HEK293 (cell line): ENCODE measurements at regions not wholly inside any gene's neighbourhood (a gene's known extent, or its start where the extent isn't known, plus 50 kb on each side); places are given as distances from the start of the nearest gene placed in this dataset.

Experiments used
- CTCF ChIA-PET: fragments of 350-600 bp; formaldehyde crosslinking; extraction: SDS; loops from one replicate; lab custom pipeline; 2021; ENCODE audit warnings: antibody characterized with exemption; lab: Yijun Ruan, JAX
- POLR2A ChIA-PET: fragments of 300-600 bp; formaldehyde crosslinking; extraction: SDS; loops from one replicate; lab custom pipeline; 2020; ENCODE audit warnings: antibody characterized with exemption, inconsistent platforms; lab: Yijun Ruan, JAX
- H3K27ac ChIP-seq: fragments of 200-500 bp; sonication (Bioruptor generic); 2 replicates; pipeline ENCODE4 v1.5.1; 2014; ENCODE audit warnings: low read depth, low read length, control low read depth, inconsistent platforms; ENCODE audit errors: extremely low read depth
- H3K36me3 ChIP-seq, 2 experiments: fragments of 200-500 bp in 1 of 2; sonication (Bioruptor generic) in 1 of 2; 1 replicate in 1 of 2; 2 replicates in 1 of 2; pipeline ENCODE4 v1.5.1; 2014 to 2017; ENCODE audit warnings: inconsistent platforms in 2 of 2, low read length in 2 of 2; ENCODE audit not compliant: control insufficient read depth in 2 of 2, insufficient read depth in 1 of 2
- H3K4me1 ChIP-seq: fragments of 200-500 bp; sonication (Bioruptor generic); 2 replicates; pipeline ENCODE4 v1.5.1; 2014; ENCODE audit warnings: mild to moderate bottlenecking, low read length, inconsistent platforms; ENCODE audit not compliant: control insufficient read depth, insufficient read depth
- H3K4me3 ChIP-seq: 2 replicates; pipeline ENCODE4 v1.5.1; 2011; ENCODE audit warnings: low read depth, mild to moderate bottlenecking, control low read depth, low read length, moderate library complexity
- H3K9me3 ChIP-seq: fragments of 200-500 bp; sonication (Bioruptor generic); 2 replicates; pipeline ENCODE4 v1.5.1; 2014; ENCODE audit warnings: low read depth, low read length, inconsistent platforms; ENCODE audit not compliant: control insufficient read depth, insufficient read depth
- FEZF1 ChIP-seq: fragments of 450-650 bp; formaldehyde crosslinking; IDR thresholded peaks from 2 replicates; pipeline ENCODE4 v1.5.1; 2016; ENCODE audit warnings: missing biosample characterization, missing genetic modification characterization
- GLI2 ChIP-seq: fragments of 450-650 bp; formaldehyde crosslinking; IDR thresholded peaks from 2 replicates; pipeline ENCODE4; 2017; ENCODE audit warnings: missing biosample characterization, missing genetic modification characterization, low read depth, borderline replicate concordance
- KLF16 ChIP-seq: fragments of 450-650 bp; formaldehyde crosslinking; IDR thresholded peaks from 2 replicates; pipeline ENCODE4 v1.5.1; 2017; ENCODE audit warnings: missing biosample characterization, missing genetic modification characterization
- KLF8 ChIP-seq: fragments of 450-650 bp; formaldehyde crosslinking; IDR thresholded peaks from 2 replicates; pipeline ENCODE4 v1.5.1; 2016; ENCODE audit warnings: missing biosample characterization, missing genetic modification characterization
- SP2 ChIP-seq: fragments of 450-650 bp; formaldehyde crosslinking; IDR thresholded peaks from 2 replicates; pipeline ENCODE4 v1.5.1; 2016; ENCODE audit warnings: missing biosample characterization, missing genetic modification characterization
- ZBTB7A ChIP-seq: fragments of 450-650 bp; formaldehyde crosslinking; IDR thresholded peaks from 2 replicates; pipeline ENCODE4 v1.5.1; 2016; ENCODE audit warnings: low read depth, missing biosample characterization, missing genetic modification characterization
- ZNF138 ChIP-seq: fragments of 450-650 bp; formaldehyde crosslinking; IDR thresholded peaks from 2 replicates; pipeline ENCODE4 v1.5.1; 2016; ENCODE audit warnings: missing biosample characterization, missing genetic modification characterization, borderline replicate concordance
- ZNF157 ChIP-seq: fragments of 450-650 bp; formaldehyde crosslinking; IDR thresholded peaks from 2 replicates; pipeline ENCODE4 v1.5.1; 2016; ENCODE audit warnings: missing biosample characterization, missing genetic modification characterization
- ZNF2 ChIP-seq: fragments of 450-650 bp; formaldehyde crosslinking; IDR thresholded peaks from 2 replicates; pipeline ENCODE4 v1.5.1; 2016; ENCODE audit warnings: missing biosample characterization, missing genetic modification characterization
- ZNF341 ChIP-seq: fragments of 450-650 bp; formaldehyde crosslinking; IDR thresholded peaks from 2 replicates; pipeline ENCODE4; 2016; ENCODE audit warnings: low read depth, missing biosample characterization, missing genetic modification characterization
- ZNF350 ChIP-seq: fragments of 450-650 bp; formaldehyde crosslinking; IDR thresholded peaks from 2 replicates; pipeline ENCODE4 v1.5.0; 2017; ENCODE audit warnings: missing biosample characterization, mild to moderate bottlenecking, missing genetic modification characterization
- ZNF37A ChIP-seq: fragments of 450-650 bp; IDR thresholded peaks from 2 replicates; pipeline ENCODE4 v1.5.1; 2018; ENCODE audit warnings: missing biosample characterization, missing genetic modification characterization
- ZNF394 ChIP-seq: fragments of 450-650 bp; formaldehyde crosslinking; IDR thresholded peaks from 2 replicates; pipeline ENCODE4 v1.5.1; 2016; ENCODE audit warnings: missing biosample characterization, missing genetic modification characterization, mild to moderate bottlenecking, moderate library complexity, borderline replicate concordance
- ZNF426 ChIP-seq: fragments of 450-650 bp; formaldehyde crosslinking; IDR thresholded peaks from 2 replicates; pipeline ENCODE4 v1.5.1; 2017; ENCODE audit warnings: missing biosample characterization, missing genetic modification characterization, mild to moderate bottlenecking, inconsistent platforms, moderate library complexity
- ZNF48 ChIP-seq: fragments of 450-650 bp; formaldehyde crosslinking; IDR thresholded peaks from 2 replicates; pipeline ENCODE4 v1.5.1; 2016; ENCODE audit warnings: missing biosample characterization, missing genetic modification characterization
- ZNF510 ChIP-seq: fragments of 450-650 bp; formaldehyde crosslinking; IDR thresholded peaks from 2 replicates; pipeline ENCODE4 v1.5.1; 2018; ENCODE audit warnings: mild to moderate bottlenecking, missing genetic modification characterization, missing biosample characterization; ENCODE audit not compliant: insufficient replicate concordance
- ZNF529 ChIP-seq: fragments of 450-650 bp; formaldehyde crosslinking; IDR thresholded peaks from 2 replicates; pipeline ENCODE4 v1.5.1; 2017; ENCODE audit warnings: missing genetic modification characterization, missing biosample characterization; ENCODE audit not compliant: insufficient replicate concordance
- ZNF544 ChIP-seq: fragments of 450-650 bp; formaldehyde crosslinking; IDR thresholded peaks from 2 replicates; pipeline ENCODE4 v1.5.0; 2017; ENCODE audit warnings: missing biosample characterization, missing genetic modification characterization
- ZNF654 ChIP-seq: fragments of 450-650 bp; formaldehyde crosslinking; IDR thresholded peaks from 2 replicates; pipeline ENCODE4 v1.5.1; 2016; ENCODE audit warnings: low read depth, missing biosample characterization, missing genetic modification characterization
- ZNF658 ChIP-seq: fragments of 450-650 bp; formaldehyde crosslinking; IDR thresholded peaks from 2 replicates; pipeline ENCODE4; 2016; ENCODE audit warnings: missing biosample characterization, missing genetic modification characterization
- ZNF677 ChIP-seq: fragments of 450-650 bp; IDR thresholded peaks from 2 replicates; pipeline ENCODE4 v1.5.0; 2018; ENCODE audit warnings: missing biosample characterization, mild to moderate bottlenecking, missing genetic modification characterization, moderate library complexity
- ZNF768 ChIP-seq: fragments of 450-650 bp; formaldehyde crosslinking; IDR thresholded peaks from 2 replicates; pipeline ENCODE4 v1.5.1; 2018; ENCODE audit warnings: missing biosample characterization, mild to moderate bottlenecking, missing genetic modification characterization
- ZNF843 ChIP-seq: fragments of 450-650 bp; formaldehyde crosslinking; IDR thresholded peaks from 2 replicates; pipeline ENCODE4 v1.5.1; 2016; ENCODE audit warnings: missing biosample characterization, missing genetic modification characterization
- ZXDB ChIP-seq: fragments of 450-650 bp; formaldehyde crosslinking; IDR thresholded peaks from 2 replicates; pipeline ENCODE4 v1.5.1; 2016; ENCODE audit warnings: missing biosample characterization, missing genetic modification characterization
- TF ChIP-seq, protein P1 (sequence below): fragments of 450-650 bp; formaldehyde crosslinking; IDR thresholded peaks from 2 replicates; pipeline ENCODE4; 2016; ENCODE audit warnings: missing biosample characterization, missing genetic modification characterization
- TF ChIP-seq, protein P2 (sequence below): fragments of 450-650 bp; formaldehyde crosslinking; IDR thresholded peaks from 2 replicates; pipeline ENCODE4 v1.5.1; 2016; ENCODE audit warnings: missing biosample characterization, missing genetic modification characterization
- TF ChIP-seq, protein P3 (sequence below): fragments of 450-650 bp; formaldehyde crosslinking; IDR thresholded peaks from 2 replicates; pipeline ENCODE4 v1.5.1; 2016; ENCODE audit warnings: missing biosample characterization, missing genetic modification characterization
- TF ChIP-seq, protein P4 (sequence below): fragments of 450-650 bp; formaldehyde crosslinking; IDR thresholded peaks from 2 replicates; pipeline ENCODE4 v1.5.1; 2016; ENCODE audit warnings: missing biosample characterization, missing genetic modification characterization

DNA sequence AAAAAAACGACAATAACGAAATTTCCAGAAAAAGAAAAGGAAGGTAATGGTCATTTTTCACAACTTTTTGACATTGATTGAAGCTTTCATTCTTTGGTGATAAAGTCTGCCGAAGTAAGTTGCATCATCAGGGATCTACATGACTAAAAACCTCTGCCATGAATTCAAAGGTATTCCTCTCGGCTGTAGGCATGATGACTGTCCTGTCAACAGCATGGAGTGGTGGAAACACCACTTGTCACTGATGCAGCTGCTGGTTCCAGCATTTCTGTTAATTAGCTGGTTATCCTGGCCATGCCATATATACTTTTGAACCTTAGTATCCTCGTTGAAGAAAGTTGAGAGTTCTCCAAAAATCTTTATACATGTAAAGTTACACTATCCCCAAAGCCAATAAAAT is 859.0 kb upstream of the ARPP21 start (continued):
- TF ChIP-seq KLF16 (tag by site-specific recombination) (no peak), ZNF48 (no peak), ZNF529 (no peak), ZNF426 (no peak)
- TF ChIP-seq, protein P1, sequence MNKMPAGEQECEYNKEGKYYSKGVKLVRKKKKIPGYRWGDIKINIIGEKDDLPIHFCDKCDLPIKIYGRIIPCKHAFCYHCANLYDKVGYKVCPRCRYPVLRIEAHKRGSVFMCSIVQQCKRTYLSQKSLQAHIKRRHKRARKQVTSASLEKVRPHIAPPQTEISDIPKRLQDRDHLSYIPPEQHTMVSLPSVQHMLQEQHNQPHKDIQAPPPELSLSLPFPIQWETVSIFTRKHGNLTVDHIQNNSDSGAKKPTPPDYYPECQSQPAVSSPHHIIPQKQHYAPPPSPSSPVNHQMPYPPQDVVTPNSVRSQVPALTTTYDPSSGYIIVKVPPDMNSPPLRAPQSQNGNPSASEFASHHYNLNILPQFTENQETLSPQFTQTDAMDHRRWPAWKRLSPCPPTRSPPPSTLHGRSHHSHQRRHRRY (tag by site-specific recombination), result no peak
- TF ChIP-seq, all 188 proteins: peak for 0

DNA sequence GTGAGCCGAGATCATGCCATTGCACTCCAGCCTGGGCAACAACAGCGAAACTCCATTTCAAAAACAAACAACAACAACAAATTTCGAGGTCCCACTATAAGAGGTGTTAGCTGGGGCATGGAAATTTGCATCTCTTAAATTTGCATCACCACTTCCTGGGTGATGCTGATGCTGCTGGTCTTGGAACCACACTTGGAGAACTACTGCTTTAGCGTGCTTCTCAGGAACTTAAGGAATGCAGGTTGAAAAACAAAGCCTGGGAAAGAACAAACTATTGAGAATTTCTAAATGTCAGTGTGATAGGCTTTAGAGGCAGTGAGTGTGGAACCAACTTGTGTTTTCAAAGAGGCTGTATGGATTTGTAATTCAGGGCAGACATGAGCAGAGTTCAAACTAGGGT is 858.4 kb upstream of the ARPP21 start:
- TF ChIP-seq KLF8 (tag by site-specific recombination) (no peak), SP2 (no peak), KLF16 (tag by site-specific recombination) (no peak), FEZF1 (tag by site-specific recombination) (no peak), ZXDB (tag by site-specific recombination) (no peak), ZBTB7A (tag by site-specific recombination) (no peak)
- TF ChIP-seq, protein P2, sequence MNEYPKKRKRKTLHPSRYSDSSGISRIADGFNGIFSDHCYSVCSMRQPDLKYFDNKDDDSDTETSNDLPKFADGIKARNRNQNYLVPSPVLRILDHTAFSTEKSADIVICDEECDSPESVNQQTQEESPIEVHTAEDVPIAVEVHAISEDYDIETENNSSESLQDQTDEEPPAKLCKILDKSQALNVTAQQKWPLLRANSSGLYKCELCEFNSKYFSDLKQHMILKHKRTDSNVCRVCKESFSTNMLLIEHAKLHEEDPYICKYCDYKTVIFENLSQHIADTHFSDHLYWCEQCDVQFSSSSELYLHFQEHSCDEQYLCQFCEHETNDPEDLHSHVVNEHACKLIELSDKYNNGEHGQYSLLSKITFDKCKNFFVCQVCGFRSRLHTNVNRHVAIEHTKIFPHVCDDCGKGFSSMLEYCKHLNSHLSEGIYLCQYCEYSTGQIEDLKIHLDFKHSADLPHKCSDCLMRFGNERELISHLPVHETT (tag by site-specific recombination), result no peak
- TF ChIP-seq, protein P3, sequence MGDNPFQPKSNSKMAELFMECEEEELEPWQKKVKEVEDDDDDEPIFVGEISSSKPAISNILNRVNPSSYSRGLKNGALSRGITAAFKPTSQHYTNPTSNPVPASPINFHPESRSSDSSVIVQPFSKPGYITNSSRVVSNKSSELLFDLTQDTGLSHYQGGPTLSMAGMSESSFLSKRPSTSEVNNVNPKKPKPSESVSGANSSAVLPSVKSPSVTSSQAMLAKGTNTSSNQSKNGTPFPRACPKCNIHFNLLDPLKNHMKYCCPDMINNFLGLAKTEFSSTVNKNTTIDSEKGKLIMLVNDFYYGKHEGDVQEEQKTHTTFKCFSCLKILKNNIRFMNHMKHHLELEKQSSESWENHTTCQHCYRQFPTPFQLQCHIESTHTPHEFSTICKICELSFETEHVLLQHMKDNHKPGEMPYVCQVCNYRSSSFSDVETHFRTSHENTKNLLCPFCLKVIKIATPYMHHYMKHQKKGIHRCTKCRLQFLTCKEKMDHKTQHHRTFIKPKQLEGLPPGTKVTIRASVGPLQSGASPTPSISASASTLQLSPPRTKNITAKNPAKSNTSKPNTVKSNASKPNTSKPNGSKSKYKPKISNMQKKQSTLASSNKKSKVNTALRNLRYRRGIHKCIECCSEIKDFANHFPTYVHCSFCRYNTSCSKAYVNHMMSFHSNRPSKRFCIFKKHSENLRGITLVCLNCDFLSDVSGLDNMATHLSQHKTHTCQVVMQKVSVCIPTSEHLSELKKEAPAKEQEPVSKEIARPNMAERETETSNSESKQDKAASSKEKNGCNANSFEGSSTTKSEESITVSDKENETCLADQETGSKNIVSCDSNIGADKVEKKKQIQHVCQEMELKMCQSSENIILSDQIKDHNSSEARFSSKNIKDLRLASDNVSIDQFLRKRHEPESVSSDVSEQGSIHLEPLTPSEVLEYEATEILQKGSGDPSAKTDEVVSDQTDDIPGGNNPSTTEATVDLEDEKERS, result no peak
- TF ChIP-seq, all 188 proteins: peak for 0
- no peaks in the 10 kb centered on the region for H3K4me1 ChIP-seq
- H3K9me3 ChIP-seq, result no peaks in the 10 kb centered on the region
- H3K27ac ChIP-seq, result no peak overlapping the region
- ChIA-PET POLR2A (no interaction called here), CTCF (no interaction called here)
- no peaks in the 10 kb centered on the region for H3K36me3 ChIP-seq
- H3K4me3 ChIP-seq, result no peak overlapping the region

DNA sequence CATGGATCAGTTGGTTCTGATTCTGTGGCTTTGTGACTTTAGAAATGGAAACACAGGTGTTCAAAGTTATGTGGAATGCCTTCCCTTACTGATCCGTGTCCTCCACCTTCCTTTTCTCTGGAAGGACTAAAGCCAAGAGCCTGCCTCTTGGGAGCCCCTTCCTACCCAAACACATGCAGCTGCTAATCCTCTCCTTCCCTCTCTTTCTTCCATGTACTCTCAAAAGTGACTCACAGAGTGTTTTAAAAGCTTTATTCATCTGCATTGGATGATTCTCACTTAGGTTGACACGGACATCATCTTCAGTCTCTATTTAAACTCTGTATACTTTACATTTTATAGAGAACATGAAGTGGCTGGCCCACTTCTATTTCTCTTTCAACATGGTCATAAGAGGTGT is 856.5 kb upstream of the ARPP21 start:
- Histone ChIP-seq H3K9me3 (no peaks in the 10 kb centered on the region), H3K4me3 (no peak overlapping the region), H3K27ac (no peak overlapping the region), H3K4me1 (no peaks in the 10 kb centered on the region), H3K36me3 (no peaks in the 10 kb centered on the region)
- POLR2A ChIA-PET, result no interaction called here
- CTCF ChIA-PET, result no interaction called here
- TF ChIP-seq GLI2 (tag by site-specific recombination) (no peak), ZNF37A (tag by site-specific recombination) (no peak), ZNF658 (tag by site-specific recombination) (no peak), ZNF843 (no peak), ZNF350 (tag by site-specific recombination) (no peak), ZNF138 (tag by site-specific recombination) (no peak), ZNF677 (no peak), ZNF510 (tag by site-specific recombination) (no peak), ZNF768 (no peak), ZNF544 (tag by site-specific recombination) (no peak), ZNF341 (no peak), ZNF654 (no peak), ZNF157 (tag by site-specific recombination) (no peak), ZNF2 (tag by site-specific recombination) (no peak), ZNF394 (tag by site-specific recombination) (no peak)
- TF ChIP-seq, protein P4, sequence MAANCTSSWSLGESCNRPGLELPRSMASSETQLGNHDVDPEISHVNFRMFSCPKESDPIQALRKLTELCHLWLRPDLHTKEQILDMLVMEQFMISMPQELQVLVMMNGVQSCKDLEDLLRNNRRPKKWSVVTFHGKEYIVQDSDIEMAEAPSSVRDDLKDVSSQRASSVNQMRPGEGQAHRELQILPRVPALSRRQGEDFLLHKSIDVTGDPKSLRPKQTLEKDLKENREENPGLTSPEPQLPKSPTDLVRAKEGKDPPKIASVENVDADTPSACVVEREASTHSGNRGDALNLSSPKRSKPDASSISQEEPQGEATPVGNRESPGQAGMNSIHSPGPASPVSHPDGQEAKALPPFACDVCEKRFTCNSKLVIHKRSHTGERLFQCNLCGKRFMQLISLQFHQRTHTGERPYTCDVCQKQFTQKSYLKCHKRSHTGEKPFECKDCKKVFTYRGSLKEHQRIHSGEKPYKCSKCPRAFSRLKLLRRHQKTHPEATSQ (tag by site-specific recombination), result no peak
